Stimulated activated naive CD8-positive, alpha-beta T cell treated with anti-CD3 and anti-CD28 coated beads, Interleukin-15, amount 100 ng/mL, for 72 hours (primary cell): ENCODE measurements at regions not wholly inside any gene's neighbourhood (a gene's known extent, or its start where the extent isn't known, plus 50 kb on each side); places are given as distances from the start of the nearest gene placed in this dataset.
A peak's percentile ranks its signal among the peaks of the same experiment; 100 is the strongest.

ENCODE experiments used
- ATAC-seq: fragments of 150-1000 bp; cut with Tn5 transposase; 2 replicates; pipeline ENCODE4 v1.10.0; 2021; ENCODE audit warnings: mild to moderate bottlenecking, moderate library complexity
- DNase-seq, 2 donors: peaks; one replicate each; pipeline ENCODE4 v3.0.0; 2021 to 2022
- H3K27ac Mint-ChIP-seq, 2 donors: one replicate each; pipeline ENCODE4 v1.8.0; 2022; ENCODE audit warnings: mild to moderate bottlenecking in 2 of 2, mixed read lengths in 2 of 2, moderate library complexity in 2 of 2
- H3K27me3 Mint-ChIP-seq: one replicate; pipeline ENCODE4 v1.8.0; 2022; ENCODE audit warnings: mixed read lengths
- H3K4me1 Mint-ChIP-seq: one replicate; pipeline ENCODE4 v1.8.0; 2022; ENCODE audit warnings: mild to moderate bottlenecking, mixed read lengths
- H3K4me3 Mint-ChIP-seq, 2 donors: one replicate each; pipeline ENCODE4 v1.8.0; 2022; ENCODE audit warnings: mild to moderate bottlenecking in 2 of 2, mixed read lengths in 2 of 2, moderate library complexity in 1 of 2
- H3K9me3 Mint-ChIP-seq, 2 donors: one replicate each; pipeline ENCODE4 v1.8.0; 2022; ENCODE audit warnings: mixed read lengths in 2 of 2

DNA sequence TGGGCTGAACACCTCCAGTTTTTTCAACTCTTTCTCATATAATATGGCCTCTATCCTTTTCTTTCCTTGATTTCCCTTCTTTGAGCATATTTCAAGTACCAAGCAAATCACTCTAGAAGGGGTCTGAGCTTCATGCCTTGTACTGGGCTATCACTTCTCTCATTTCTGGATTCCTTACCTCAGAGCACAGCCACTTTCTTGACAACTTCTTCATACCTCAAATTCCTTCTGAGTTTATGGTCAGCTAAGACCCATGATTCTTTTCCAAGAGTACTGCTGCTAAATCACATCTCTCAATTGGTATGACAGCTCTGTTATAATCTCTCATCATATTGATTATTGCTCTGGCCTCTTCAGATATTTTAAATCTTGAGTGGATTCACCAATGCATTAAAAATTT, 224.8 kb upstream of the ZBED5 start:
- H3K9me3 Mint-ChIP-seq = peaks cover 0 to 1% of the 10 kb centered on the region in 2 donors
- no peaks in the 10 kb centered on the region for H3K4me1 Mint-ChIP-seq
- DNase-seq (no peak), ATAC-seq (no peak)
- no peak overlapping the region for H3K27ac Mint-ChIP-seq
- no peak overlapping the region for H3K4me3 Mint-ChIP-seq
- H3K27me3 Mint-ChIP-seq = no peaks in the 10 kb centered on the region

DNA sequence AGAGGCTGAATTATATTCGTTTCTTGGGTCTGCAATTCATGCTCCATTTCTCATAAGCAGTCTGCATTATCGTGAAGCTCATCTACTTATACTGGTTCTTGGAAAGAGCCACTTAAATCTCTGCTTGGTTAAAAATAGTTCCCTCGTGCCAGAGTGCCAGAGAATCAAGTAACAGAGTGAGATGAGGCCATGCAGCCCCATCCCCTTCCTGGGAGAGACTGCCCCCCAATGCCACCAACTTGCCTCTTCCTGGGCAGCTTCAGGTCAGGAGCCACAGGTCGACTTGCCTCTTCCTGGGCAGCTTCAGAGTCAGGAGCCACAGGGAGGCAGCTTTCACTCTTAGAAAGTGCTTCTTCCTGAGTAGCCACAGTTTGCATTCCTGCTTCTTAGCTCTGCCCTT, 223.9 kb upstream of the ZBED5 start:
- ATAC-seq = no peak
- Mint-ChIP-seq H3K9me3 (no peaks in the 10 kb centered on the region), H3K4me3 (no peak overlapping the region), H3K27me3 (no peaks in the 10 kb centered on the region), H3K27ac (no peak overlapping the region), H3K4me1 (peaks cover 6% of the 10 kb centered on the region)
- DNase-seq = no peak

DNA sequence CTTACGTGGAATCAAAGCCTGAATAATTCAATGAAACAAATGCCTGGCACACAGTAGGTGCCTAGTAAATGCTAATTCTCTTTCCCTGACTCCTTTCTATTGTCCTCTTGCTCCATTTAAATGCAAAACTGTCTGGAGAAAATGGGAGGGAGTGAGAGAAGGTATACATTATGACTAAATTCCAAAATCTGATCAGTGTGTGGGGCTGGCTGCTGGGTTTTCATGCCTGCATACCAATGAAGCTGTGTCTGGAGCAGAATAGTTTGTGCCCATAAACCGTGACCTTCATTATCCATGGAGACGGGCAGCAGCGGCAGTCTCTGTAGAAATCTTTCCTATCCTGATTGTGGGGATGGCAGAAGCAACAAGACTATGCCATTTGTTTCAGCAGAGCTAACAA, 223.4 kb upstream of the ZBED5 start:
- Mint-ChIP-seq H3K4me3 (no peak overlapping the region), H3K27ac (no peak overlapping the region), H3K9me3 (no peaks in the 10 kb centered on the region), H3K4me1 (peaks cover 9% of the 10 kb centered on the region), H3K27me3 (no peaks in the 10 kb centered on the region)
- DNase-seq (no peak), ATAC-seq (no peak)

DNA sequence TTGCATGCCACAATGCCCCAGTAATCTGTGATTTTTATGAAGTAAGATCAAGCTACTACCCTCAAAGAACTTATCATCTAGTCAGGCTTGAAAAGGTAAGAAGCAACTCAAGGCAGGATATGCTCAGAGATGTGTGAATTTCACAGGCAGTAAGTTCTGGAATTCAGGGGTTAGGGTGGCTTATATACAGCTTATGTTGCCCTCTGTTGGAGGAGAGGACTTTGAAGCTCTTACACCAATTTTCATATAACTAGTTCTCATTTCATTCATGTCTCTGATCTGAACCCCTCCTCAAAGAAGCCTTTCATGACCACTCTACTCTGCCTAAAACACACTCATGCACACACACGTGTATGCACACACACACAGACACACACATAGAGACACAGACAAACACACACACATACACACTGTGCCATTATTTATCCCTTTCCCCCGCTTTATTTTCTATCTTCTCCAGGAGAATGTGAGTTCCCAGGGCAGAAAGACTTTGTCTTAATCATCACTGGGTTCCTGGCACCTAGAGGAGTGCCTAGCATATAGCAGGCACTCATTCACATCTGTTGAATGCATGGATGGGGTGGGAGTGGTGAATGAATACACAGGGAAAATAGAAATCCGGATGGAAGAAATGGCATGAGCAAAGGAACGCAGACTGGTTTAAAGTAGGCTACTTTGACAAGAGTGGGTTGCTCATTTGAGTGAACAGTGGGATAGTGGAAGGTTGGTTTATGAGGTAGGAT, 220.7 kb upstream of the ZBED5 start:
- ATAC-seq (no peak), DNase-seq (no peak)
- Mint-ChIP-seq H3K9me3 (no peaks in the 10 kb centered on the region), H3K4me3 (no peak overlapping the region), H3K27me3 (no peaks in the 10 kb centered on the region), H3K4me1 (peaks cover 13% of the 10 kb centered on the region), H3K27ac (no peak overlapping the region)

DNA sequence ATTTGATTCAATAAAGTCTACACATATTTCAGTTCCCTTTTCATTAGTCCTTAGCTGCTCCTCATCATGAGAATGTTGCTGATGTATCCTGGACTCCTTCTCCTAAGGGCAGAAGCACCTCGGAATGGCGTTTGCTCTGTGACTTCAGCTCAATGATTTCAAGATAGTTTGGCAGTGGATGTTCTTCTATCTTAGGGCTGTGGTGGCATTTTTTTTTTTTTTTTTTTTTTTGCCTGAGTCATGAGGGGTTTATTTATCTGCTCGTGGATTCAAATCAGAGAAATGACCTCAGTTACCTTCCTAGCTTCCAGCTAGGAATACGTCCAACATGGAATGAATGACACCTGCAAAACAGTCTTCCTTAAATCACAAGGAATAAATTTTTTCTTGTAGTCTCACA, 220.0 kb upstream of the ZBED5 start:
- Mint-ChIP-seq H3K27ac (no peak overlapping the region), H3K4me1 (peaks cover 13% of the 10 kb centered on the region), H3K4me3 (no peak overlapping the region), H3K9me3 (no peaks in the 10 kb centered on the region), H3K27me3 (no peaks in the 10 kb centered on the region)
- no peak for DNase-seq
- ATAC-seq = no peak

DNA sequence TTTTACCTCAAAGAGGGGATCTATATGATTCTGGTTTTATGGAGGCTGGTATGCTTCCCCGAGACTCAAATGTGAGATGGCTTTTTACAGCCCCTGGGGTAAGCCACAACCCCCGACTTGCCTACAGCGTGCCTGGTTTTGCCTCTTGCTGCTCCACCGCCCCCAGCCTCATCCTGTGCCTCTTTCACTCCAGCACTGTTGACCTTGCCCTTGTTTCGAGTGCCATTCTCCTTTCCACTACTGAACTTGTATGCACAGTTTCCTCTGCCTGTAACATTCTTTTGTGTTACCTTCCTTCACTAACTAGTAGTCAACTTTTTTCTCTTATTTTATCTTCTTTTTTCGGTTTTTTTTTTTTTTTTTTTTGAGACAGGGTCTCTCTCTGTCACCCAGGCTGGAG, 219.0 kb upstream of the ZBED5 start:
- peaks cover 13% of the 10 kb centered on the region for H3K4me1 Mint-ChIP-seq

DNA sequence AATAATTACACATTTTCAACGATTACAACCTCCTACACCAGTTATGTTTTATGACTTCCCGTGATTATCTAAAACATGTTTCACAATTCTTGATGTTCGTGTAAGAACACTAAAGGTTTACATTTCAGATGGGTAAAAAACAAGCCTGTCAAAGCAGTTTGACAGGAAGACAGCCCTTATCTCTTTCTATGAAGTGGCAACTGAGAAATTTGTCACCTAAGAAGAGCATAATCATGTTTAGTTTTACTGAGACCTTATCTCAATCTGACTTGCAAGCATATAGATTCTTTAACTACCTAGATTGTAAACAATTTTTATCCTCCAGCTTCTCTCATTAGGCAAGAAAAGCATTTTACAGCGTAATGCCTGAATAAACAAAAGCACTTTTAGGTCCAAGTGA, 218.4 kb upstream of the ZBED5 start:
- H3K4me3 Mint-ChIP-seq = no peak overlapping the region
- H3K27ac Mint-ChIP-seq = no peak overlapping the region
- no peaks in the 10 kb centered on the region for H3K27me3 Mint-ChIP-seq
- H3K4me1 Mint-ChIP-seq = peaks cover 13% of the 10 kb centered on the region
- H3K9me3 Mint-ChIP-seq = no peaks in the 10 kb centered on the region
- DNase-seq (no peak), ATAC-seq (no peak)

More for the DNA sequence above, 219.0 kb upstream of the ZBED5 start:
- no peak for ATAC-seq
- Mint-ChIP-seq H3K27ac (peak overlapping the region in 1 of 2 donors; percentile 87), H3K27me3 (no peaks in the 10 kb centered on the region), H3K9me3 (no peaks in the 10 kb centered on the region), H3K4me3 (no peak overlapping the region)
- DNase-seq = no peak

DNA sequence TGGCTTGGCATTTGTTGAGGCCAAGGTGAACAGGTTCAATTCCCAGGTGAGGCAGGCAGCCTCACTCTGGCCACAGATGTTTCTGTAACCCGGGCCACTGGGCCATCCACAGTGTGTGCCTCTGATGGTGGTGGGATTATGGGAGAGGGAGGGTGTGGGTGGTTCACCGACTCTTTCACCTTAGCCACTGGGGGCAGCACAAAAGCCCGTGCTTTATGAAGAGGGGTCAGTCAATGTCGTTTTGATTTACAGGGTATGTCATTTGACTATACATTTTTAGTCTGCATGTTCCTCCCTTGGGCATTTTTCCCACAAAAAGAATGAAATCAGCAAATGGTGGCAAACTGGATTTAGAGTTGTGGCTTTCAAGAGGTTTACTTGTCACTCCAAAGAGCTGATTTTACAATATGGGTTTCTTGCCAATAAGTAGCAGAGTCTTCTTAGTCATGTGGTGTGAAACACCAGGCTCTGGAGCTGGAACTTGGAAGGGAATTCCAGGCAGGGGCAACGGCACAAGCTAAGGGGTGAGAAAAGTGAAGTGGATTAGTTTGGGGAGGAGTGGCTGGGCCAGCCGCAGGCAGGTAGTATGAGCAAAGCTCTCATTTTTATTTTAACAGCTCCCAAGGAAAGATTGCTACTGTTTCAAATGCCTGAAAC, 217.8 kb upstream of the ZBED5 start:
- no peaks in the 10 kb centered on the region for H3K27me3 Mint-ChIP-seq
- H3K4me1 Mint-ChIP-seq = peaks cover 13% of the 10 kb centered on the region
- H3K9me3 Mint-ChIP-seq = no peaks in the 10 kb centered on the region
- DNase-seq = no peak
- H3K27ac Mint-ChIP-seq = no peak overlapping the region
- no peak for ATAC-seq
- H3K4me3 Mint-ChIP-seq = no peak overlapping the region

DNA sequence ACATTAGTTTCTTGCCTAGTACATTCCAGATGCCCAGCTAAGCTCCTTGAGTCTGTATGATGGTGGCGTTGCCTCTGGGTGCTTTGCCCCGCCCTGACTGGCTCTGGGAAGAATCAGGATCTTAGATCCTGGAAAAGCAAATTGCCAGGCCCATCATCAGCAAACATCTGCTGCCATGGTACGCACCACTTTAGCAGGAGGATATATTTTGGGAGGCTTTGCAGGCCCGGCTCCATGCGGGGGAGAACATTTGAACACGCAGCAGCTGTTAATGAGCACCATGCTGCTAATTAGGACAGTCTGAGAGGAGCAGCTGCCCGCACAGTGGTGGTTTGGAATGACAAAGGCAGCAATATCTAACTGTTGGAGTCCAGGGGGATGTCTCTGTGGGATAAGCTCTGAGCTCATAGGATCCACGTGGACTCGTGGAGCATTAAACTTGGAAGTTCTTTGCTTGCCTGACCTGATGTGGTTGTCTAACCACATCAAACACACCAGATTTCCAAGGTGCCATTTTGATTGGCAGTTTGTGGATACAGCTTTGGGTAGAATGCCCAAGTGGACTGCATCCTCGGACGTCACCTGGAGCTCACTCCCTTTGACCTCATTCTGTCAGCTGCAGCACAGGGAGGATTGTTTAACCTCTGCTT, 217.0 kb upstream of the ZBED5 start:
- no peaks in the 10 kb centered on the region for H3K27me3 Mint-ChIP-seq
- H3K4me3 Mint-ChIP-seq = no peak overlapping the region
- no peaks in the 10 kb centered on the region for H3K9me3 Mint-ChIP-seq
- DNase-seq (no peak), ATAC-seq (no peak)
- no peak overlapping the region for H3K27ac Mint-ChIP-seq
- H3K4me1 Mint-ChIP-seq = peaks cover 13% of the 10 kb centered on the region

DNA sequence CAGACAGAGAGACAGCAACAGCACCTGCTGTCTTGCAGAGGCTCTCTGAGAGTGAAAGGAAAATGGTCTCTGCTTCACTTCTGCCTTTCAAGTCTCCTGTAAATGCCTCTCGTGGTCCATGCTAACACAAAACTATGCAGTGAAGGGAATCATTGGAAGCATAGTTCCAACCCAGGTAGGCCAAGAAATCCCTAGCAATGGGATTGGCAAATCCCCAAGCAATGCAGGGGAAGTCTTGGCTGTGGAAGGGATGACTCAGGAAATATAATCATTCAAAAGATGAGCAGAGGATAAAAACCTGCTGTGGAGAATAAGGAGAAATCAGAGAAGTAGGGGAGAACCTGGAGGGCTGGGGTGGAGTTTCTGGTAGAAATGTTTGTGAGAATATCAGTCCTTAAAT, 216.1 kb upstream of the ZBED5 start:
- no peak overlapping the region for H3K4me3 Mint-ChIP-seq
- no peak overlapping the region for H3K27ac Mint-ChIP-seq
- no peak for ATAC-seq

DNA sequence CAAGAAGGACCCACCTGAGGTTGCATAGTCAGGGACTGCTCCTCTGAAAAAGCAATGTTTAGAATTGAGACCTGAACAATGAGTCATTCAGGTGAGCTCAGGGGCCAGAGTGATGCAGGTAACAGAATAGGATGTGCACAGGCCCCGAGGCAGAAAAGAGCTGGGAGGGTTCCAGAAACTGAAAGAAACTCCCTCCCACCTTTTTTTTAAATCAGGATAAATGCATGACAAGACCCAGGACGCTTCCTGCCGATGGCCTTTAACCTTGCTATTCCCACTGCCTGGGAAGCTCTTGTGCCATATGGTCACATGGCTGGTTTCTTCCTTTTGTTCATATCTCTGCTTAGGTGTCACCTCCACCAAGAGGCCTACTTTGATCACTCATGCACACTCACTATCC, 214.2 kb upstream of the ZBED5 start:
- H3K27me3 Mint-ChIP-seq = no peaks in the 10 kb centered on the region
- ATAC-seq (no peak), DNase-seq (no peak)
- H3K27ac Mint-ChIP-seq = no peak overlapping the region
- H3K4me1 Mint-ChIP-seq = peaks cover 10% of the 10 kb centered on the region
- H3K9me3 Mint-ChIP-seq = no peaks in the 10 kb centered on the region
- no peak overlapping the region for H3K4me3 Mint-ChIP-seq

More for the DNA sequence above, 216.1 kb upstream of the ZBED5 start:
- Mint-ChIP-seq H3K4me1 (peaks cover 13% of the 10 kb centered on the region), H3K9me3 (no peaks in the 10 kb centered on the region), H3K27me3 (no peaks in the 10 kb centered on the region)
- DNase-seq = no peak

DNA sequence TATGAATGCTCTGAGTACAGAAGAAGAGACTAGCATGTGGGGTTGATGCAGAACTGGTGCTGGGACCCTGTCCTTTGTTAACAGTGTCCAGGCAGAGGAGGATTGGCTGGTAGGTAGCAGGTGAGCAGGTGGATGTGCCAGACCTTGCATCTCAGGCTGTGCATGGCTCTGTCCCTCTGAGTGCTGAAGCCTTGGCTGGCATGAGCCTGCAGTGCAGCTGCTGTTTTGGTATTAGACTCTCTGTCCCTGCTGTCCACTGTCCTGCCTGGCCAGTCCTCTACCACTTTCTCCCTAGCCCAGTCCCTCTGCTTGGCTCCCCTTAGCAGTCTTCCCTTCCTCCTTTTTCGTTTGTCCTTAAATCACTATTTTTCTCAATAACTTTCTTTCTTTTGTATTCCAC, 213.6 kb upstream of the ZBED5 start:
- no peaks in the 10 kb centered on the region for H3K9me3 Mint-ChIP-seq
- H3K27me3 Mint-ChIP-seq = no peaks in the 10 kb centered on the region
- DNase-seq (no peak), ATAC-seq (no peak)
- H3K4me1 Mint-ChIP-seq = peaks cover 6% of the 10 kb centered on the region
- no peak overlapping the region for H3K4me3 Mint-ChIP-seq
- H3K27ac Mint-ChIP-seq = no peak overlapping the region

DNA sequence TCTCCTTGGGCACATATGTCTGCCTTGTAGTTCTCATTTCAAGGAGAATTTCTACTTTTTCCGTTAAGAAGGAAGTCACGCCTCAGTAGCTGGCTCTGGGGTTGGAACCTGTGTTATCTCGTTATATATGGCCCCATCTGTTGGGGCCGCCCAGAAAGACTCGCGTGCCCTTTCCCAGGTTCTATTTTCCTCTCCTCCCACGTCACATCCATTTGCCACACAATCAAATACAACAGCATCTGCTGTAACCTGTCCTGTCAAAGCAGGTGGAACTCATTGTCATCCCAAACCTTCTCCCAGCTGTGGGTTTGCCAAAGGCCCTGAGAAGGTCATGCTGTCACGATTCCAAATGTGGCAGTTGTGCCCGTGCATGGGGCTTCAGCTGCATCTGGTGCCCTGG, 213.1 kb upstream of the ZBED5 start:
- ATAC-seq (no peak), DNase-seq (no peak)
- H3K27me3 Mint-ChIP-seq = no peaks in the 10 kb centered on the region
- H3K4me1 Mint-ChIP-seq = peaks cover under 1% of the 10 kb centered on the region
- no peaks in the 10 kb centered on the region for H3K9me3 Mint-ChIP-seq
- H3K4me3 Mint-ChIP-seq = no peak overlapping the region
- no peak overlapping the region for H3K27ac Mint-ChIP-seq

DNA sequence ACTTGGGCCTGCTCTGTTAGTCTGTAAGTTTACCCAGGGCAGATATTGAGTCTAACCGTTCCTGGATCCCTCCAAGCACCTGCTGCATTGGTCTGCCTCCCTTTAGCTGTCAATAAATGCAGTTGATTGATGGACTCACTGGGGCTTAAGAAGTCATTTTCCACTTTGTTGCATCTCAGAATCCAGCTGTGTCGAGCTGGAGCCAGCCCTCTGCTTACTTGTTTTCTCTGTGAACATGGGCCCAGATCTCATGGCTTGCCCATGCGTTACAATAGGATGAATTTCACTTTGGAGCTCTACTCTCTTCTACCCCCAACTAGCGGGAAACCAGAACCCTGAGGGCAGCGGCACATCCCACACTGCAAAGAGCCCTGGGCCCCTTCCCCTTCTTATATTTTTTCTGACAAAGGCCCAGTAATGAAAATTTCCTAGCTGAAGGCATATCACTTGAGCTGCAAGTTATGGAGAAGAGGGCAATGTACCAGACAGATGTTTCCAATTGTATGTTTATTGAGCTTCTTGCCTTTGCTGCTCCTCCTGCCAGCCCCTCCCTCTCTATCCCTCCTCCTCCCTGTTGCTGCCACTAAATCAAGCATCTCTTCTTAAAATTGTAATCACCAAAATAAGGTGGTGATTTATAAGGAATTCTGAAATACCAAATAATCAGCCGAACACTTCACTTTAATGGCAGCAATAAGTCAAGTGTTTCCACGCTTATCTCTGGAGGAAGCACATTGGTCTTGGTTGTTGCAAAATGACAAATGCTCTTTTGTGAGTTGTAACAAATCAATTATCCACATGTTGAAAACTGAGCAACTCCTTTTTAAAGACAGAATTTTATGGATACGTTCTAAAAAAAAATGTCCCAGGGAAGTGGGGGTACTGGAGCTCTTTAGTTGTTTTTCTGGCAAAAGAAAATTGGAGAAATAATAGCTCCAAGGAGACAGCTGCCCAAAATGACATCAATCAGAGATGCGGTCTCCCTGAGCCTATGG, 212.3 kb upstream of the ZBED5 start:
- DNase-seq (no peak), ATAC-seq (no peak)
- Mint-ChIP-seq H3K9me3 (no peaks in the 10 kb centered on the region), H3K4me3 (no peak overlapping the region), H3K27ac (no peak overlapping the region), H3K27me3 (no peaks in the 10 kb centered on the region), H3K4me1 (no peaks in the 10 kb centered on the region)

DNA sequence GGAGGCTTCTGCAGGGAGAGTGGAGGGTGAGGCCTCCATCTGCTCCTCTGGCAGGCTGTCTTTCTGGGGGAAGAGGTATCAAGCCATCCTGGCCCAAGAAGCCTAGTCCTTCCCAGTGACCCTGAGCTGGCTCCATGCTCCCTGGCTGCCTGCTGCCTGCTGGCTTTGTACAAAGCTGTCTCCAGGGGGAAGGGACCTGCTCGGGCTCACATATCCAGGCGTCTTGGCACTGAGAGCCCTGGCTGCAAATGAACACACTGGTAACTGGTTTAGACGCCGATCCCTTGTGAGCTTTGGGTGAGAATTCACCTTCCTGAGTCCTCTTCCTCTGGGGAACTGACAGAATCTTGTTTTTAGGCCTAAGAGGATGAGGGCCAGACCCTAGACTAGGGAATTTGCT, 210.3 kb upstream of the ZBED5 start:
- no peak for ATAC-seq
- no peak overlapping the region for H3K27ac Mint-ChIP-seq
- H3K9me3 Mint-ChIP-seq = no peaks in the 10 kb centered on the region
- H3K4me1 Mint-ChIP-seq = no peaks in the 10 kb centered on the region
- no peak for DNase-seq
- H3K27me3 Mint-ChIP-seq = no peaks in the 10 kb centered on the region
- no peak overlapping the region for H3K4me3 Mint-ChIP-seq
